ENCODE measurements at regions not wholly inside any gene's neighbourhood (a gene's known extent, or its start where the extent isn't known, plus 50 kb on each side); places are given as distances from the start of the nearest gene placed in this dataset.

- no peak overlapping the region for H3K4me3 ChIP-seq (ENCODE audit: low read depth, low read length)
- H3K36me3 ChIP-seq, result no peaks in the 10 kb centered on the region
- H3K9me3 ChIP-seq, result no peaks in the 10 kb centered on the region
- no peaks in the 10 kb centered on the region for H3K4me1 ChIP-seq
- no peak for TF ChIP-seq CTCF (IDR thresholded peaks at IDR 0.05; ENCODE audit: low read depth, low read length)
- no peak for DNase-seq
- H3K27me3 ChIP-seq, result no peaks in the 10 kb centered on the region
Observed at GRCh38 chr17:12605222-12605621, 60.5 kb upstream of the MYOCD start.

GRCh38 chr17:12613566-12613965 lies 52.1 kb upstream of the MYOCD start:
- H3K4me1 ChIP-seq, result no peaks in the 10 kb centered on the region
- H3K9me3 ChIP-seq, result no peaks in the 10 kb centered on the region
- no peak for DNase-seq
- H3K27me3 ChIP-seq, result no peaks in the 10 kb centered on the region
- H3K4me3 ChIP-seq (ENCODE audit: low read depth, low read length), result no peak overlapping the region
- H3K36me3 ChIP-seq, result no peaks in the 10 kb centered on the region
- no peak for TF ChIP-seq CTCF (IDR thresholded peaks at IDR 0.05; ENCODE audit: low read depth, low read length)
